CD4-positive, alpha-beta T cell treated with Interleukin-15 for 1 hour (primary cell): ENCODE measurements at regions not wholly inside any gene's neighbourhood (a gene's known extent, or its start where the extent isn't known, plus 50 kb on each side); places are given as distances from the start of the nearest gene placed in this dataset.

Experiments used
- DNase-seq: peaks from one replicate; pipeline ENCODE4 v3.0.0-alpha.2; 2020

GRCh38 chr1:14511796-14512585 lies 86.5 kb upstream of the KAZN start:
- DNase-seq, result no peak

- DNase-seq, result no peak
These were observed 85.4 kb upstream of the KAZN start for GRCh38 chr1:14513111-14513510.

GRCh38 chr1:14514739-14515138 lies 83.7 kb upstream of the KAZN start:
- DNase-seq, result no peak

- DNase-seq, result no peak
These were observed 81.3 kb upstream of the KAZN start for GRCh38 chr1:14516974-14517840.

- DNase-seq, result no peak
These were observed 80.7 kb upstream of the KAZN start for GRCh38 chr1:14517841-14518180.

GRCh38 chr1:14519976-14520375 lies 78.5 kb upstream of the KAZN start:
- no peak for DNase-seq

GRCh38 chr1:14520514-14521163 lies 77.8 kb upstream of the KAZN start:
- no peak for DNase-seq

- DNase-seq, result no peak
These were observed 76.9 kb upstream of the KAZN start for GRCh38 chr1:14521622-14522021.

- DNase-seq, result no peak
These were observed 76.2 kb upstream of the KAZN start for GRCh38 chr1:14522077-14522925.

GRCh38 chr1:14522926-14523241 lies 75.6 kb upstream of the KAZN start:
- DNase-seq, result no peak

GRCh38 chr1:14524826-14525636 lies 73.5 kb upstream of the KAZN start:
- DNase-seq, result no peak

GRCh38 chr1:14529475-14529874 lies 69.0 kb upstream of the KAZN start:
- no peak for DNase-seq

- no peak for DNase-seq
These were observed 67.0 kb upstream of the KAZN start for GRCh38 chr1:14531519-14531918.

GRCh38 chr1:14535619-14536355 lies 62.7 kb upstream of the KAZN start:
- DNase-seq, result no peak

GRCh38 chr1:14538335-14538734 lies 60.1 kb upstream of the KAZN start:
- no peak for DNase-seq

- DNase-seq, result no peak
These were observed 59.2 kb upstream of the KAZN start for GRCh38 chr1:14539309-14539708.

- DNase-seq, result no peak
These were observed 58.4 kb upstream of the KAZN start for GRCh38 chr1:14539953-14540563.

GRCh38 chr1:14541348-14541747 lies 57.1 kb upstream of the KAZN start:
- no peak for DNase-seq

GRCh38 chr1:14543191-14543840 lies 55.2 kb upstream of the KAZN start:
- no peak for DNase-seq

- no peak for DNase-seq
These were observed 54.2 kb upstream of the KAZN start for GRCh38 chr1:14544319-14544718.
